Pons (tissue), 1 donor: ENCODE measurements at regions not wholly inside any gene's neighbourhood (a gene's known extent, or its start where the extent isn't known, plus 50 kb on each side); places are given as distances from the start of the nearest gene placed in this dataset.
"Not testable (repeated sequence)": the region's sequence is repeated elsewhere in the genome, so short reads cannot be mapped to it uniquely, and the experiment has no call there.

Experiments
- DNase-seq: peaks from one replicate; pipeline ENCODE4 v3.0.0-alpha.2; 2016; ENCODE audit warnings: low spot score

DNA sequence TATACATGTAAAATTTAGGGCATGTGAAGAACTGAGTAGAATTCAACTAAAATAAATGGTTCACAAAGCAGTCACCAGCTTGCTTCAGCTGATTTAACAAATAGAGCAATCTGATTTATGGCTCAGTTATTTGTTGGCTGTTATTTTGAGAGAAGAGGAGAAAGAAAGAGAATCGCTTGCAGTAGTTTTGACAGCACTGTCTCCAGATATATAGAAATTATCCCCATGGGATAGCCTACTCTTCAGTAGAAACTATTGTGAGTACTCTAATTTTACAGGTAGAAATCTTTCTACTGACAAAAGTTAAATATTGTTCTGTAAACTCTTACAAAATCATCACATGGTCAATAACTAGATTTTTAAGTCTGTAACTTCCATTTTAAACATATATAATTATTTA, 1098.2 kb downstream of the MRPL39 start:
- no peak for DNase-seq

DNA sequence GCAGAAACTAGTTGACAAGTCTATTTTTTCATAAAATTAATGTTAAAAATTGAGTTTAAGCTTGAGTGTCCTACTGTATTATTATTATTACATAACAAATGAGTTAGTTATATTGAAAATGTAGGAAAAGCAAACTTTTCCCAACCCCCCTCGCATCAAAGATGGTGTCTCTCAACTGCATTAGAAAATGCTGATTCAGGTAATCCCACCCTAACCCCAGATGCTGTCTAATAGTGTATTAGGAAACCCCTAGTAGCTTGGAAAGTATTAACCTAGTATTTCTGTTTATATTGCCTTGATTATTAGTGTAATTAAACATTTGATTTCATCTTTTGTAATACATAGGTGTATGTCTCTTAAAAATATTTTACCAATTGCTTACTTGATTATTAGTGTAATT, 1120.3 kb downstream of the MRPL39 start:
- DNase-seq = no peak

GRCh38 chr21:24483361-24483760, 1123.9 kb downstream of the MRPL39 start:
- DNase-seq = not testable (repeated sequence)

GRCh38 chr21:24470852-24471251, 1136.4 kb downstream of the MRPL39 start:
- no peak for DNase-seq

DNA sequence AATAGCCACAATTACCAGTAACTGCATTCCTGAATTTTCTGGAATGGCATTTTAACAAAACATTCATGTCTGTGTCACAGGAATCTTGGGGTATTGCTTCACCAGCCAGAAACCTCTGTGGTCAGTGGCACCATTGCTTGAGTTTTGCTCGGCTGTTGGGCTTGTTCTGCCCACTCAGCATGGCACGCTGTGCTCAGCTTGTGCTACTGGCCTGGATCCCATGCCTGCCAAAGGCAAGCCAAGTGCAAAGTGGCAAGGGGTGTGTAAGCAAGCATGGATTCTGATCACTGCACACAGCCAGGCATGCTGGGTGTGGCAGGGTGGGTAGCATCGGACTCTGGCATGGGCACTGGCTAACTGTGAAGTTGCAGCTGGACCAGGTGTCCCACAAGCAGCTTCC, 1150.9 kb downstream of the MRPL39 start:
- no peak for DNase-seq

DNA sequence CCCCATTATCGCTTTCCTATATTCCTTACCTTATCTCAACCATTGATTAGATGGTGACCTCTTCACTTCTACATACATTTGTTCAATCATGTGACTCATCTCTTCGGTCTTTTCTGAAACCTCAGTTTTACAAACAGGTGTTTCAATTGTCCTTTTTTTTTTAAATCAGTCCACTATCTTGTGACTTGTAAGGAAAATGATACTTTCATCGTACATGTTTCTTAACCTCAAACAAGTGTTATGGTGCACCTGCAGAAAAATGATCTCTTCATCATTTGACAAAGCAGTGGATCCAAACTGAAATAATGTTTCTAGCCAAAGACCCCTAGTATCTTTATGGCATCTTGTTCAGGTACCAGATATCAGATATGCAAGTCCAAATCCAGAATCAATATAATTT, 1157.2 kb downstream of the MRPL39 start:
- DNase-seq = no peak

DNA sequence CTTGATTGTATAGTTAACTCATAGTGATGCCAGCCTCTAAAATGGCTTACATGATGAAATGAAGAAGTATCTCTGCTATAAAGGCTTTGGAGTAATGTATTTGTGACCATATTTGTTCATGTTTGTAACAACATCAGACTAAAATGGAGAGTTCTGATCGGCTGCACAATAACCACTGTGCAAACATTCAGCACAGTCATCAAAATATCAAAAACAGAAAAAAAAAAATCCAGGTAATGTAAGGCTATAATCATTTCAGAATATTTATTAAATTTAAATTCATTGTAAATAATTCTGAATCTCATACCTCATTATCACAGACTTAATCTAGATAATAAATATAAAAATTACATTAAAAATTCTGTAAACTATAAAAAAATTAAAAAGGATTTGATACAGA, 1161.8 kb downstream of the MRPL39 start:
- DNase-seq = no peak

- DNase-seq = no peak
These were observed 1162.5 kb downstream of the MRPL39 start for GRCh38 chr21:24444736-24445135.

DNA sequence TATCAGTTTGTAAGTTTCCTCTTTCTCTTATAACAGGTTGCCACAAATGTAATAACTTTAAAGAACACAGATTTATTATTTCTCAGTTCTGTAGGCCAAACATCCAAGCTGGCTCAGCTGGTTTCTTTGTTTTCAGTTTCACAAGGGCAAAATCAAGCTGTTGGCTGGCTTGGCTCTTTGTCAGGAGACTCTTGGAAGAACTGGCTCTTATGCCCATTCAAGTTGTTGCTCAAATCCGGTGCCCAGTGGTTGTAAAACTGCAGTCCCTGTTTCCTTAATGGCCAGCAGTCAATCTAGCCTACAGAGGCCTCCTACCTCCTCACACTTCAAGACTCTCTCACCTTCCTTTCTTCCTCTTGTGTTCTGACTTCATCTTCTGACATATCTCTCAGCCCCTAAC, 1171.0 kb downstream of the MRPL39 start:
- peak; percentile 24 for DNase-seq

DNA sequence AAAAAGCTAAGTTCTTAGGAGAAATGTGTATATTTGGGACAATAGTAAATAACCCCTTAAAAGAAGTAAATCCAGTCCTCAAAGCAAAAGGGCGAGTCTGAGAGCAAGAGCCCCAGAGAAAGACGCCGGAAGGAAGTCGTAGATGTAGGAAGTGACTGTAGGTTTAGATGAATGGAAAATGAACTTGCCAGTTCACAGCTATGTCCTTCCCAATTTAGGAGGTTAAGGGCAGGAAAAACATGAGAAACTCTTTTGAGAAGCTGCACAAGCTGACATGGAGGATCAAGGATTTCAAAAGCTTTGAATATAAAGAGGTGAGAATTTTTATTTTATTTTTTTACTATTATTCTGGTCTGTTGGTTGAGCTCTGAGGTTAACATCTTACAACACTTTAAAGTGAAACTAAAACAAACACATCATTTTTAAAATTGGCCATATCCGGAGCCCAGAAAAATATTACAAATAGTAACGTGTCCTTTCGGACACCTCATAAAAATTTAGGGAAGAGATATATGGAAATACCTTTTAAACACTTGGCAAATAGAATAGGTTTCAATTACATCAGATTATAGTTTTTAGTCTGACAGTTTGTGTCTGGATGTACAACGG, 1178.6 kb downstream of the MRPL39 start:
- peak; percentile 38 for DNase-seq

- no peak for DNase-seq
These were observed 1182.5 kb downstream of the MRPL39 start for GRCh38 chr21:24424776-24425175.

DNA sequence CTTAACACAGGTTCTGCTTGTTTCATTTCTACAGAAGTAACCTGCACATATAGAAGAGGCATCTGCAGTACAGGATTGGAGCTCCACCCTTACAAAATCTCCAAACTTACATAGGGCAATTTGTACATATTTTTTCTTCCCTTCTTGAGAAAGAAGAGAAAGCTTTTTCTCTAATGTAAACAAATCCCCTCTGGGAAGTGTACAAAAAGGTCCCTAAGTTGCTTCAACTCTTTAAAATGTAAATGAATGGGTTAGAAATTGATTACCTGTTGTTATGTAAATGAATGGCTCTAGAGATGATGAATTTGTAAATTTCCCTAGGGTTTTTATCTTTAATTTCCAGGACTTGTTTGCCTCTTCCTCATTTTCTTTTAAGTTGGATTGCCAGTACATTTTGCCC, 1183.7 kb downstream of the MRPL39 start:
- no peak for DNase-seq

DNA sequence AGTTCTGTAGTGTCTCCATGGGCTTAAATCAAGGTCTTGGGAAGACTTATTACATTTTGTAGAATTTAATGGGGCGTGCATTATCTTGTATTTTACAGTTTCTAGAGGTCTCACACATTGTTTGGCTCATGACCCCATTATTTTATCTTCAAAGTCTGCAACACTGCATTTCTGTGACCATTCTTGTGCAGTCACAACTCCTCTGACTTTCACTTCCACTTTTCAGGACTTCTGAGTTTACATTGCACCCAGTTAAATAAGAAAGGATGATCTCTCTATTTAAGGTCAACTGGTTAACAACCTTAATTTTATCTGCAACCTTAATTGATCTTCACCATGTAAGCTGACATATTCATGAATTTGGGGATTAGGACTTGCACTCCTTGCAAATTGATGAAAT, 1186.6 kb downstream of the MRPL39 start:
- peak; percentile 48 for DNase-seq

GRCh38 chr21:24419641-24420040, 1187.6 kb downstream of the MRPL39 start:
- DNase-seq = not testable (repeated sequence)

DNA sequence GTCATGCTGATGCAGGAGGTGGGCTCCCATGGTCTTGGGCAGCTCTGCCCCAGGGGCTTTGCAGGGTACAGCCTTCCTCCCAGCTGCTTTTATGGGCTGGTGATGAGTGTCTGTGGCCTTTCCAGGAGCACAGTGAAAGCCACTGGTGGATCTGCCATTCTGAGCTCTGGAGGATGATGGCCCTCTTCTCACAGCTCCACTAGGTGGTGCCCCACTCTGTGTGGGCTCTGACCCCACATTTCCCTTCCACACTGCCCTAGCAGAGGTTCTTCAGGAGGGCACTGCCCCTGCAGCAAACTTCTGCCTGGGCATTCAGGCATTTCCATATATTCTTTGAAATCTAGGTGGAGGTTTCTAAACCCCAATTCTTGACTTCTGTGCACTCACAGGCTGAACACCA, 1188.6 kb downstream of the MRPL39 start:
- no peak for DNase-seq

- no peak for DNase-seq
These were observed 1195.9 kb downstream of the MRPL39 start for GRCh38 chr21:24411429-24411828.

GRCh38 chr21:24403221-24403620, 1204.1 kb downstream of the MRPL39 start:
- no peak for DNase-seq

DNA sequence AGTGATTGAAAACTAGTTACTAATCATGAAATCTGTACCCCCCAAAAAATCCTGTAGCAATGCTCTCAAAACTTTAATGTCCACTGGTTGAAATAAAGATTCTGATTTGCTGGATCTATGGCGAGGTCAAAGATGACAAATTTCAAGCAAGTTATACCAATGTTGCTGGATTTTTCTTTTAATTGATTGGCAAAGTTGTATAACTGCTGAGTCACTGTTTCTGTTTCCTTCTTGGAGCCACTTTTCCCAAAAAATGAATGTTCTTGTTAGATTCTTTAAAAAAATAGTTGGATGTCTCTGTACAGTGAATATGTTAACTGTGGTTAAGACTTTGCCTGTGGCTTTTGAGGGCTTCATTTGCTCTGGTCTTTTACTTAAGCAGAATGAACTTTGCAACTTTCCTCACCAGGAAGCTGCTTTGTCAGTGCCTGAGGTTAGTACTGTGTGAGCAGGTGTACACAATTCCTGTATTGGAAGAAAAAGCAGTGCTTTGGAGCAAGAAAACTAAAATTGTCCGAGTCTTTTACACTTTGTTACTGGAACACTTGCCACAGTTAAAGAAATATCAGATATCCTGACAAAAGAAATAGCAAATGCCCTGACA, 1211.9 kb downstream of the MRPL39 start:
- DNase-seq = no peak

DNA sequence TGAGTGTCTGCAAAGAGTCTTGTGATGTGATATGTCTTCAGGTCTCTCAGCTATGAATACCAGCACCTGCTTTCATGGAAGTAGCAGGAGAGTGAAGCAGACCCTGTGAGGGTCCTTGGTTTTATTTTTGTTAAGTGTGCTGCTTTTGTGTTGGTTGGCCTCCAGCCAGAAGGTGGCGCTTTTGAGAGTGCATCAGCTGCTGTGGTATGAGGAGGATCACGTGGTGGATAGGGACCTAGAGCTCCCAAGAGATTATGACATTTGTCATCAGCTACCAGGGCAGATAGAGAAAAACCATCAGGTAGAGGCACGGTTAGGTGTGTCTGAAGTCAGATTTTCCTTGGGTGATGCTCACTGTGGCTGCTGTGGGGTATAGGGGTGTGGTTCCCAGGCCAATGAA, 1232.1 kb downstream of the MRPL39 start:
- no peak for DNase-seq

GRCh38 chr21:24372506-24372905, 1234.8 kb downstream of the MRPL39 start:
- DNase-seq = no peak

- no peak for DNase-seq
These were observed 1237.5 kb downstream of the MRPL39 start for GRCh38 chr21:24369746-24370145.

- no peak for DNase-seq
These were observed 1238.0 kb downstream of the MRPL39 start for GRCh38 chr21:24369278-24369677.

DNA sequence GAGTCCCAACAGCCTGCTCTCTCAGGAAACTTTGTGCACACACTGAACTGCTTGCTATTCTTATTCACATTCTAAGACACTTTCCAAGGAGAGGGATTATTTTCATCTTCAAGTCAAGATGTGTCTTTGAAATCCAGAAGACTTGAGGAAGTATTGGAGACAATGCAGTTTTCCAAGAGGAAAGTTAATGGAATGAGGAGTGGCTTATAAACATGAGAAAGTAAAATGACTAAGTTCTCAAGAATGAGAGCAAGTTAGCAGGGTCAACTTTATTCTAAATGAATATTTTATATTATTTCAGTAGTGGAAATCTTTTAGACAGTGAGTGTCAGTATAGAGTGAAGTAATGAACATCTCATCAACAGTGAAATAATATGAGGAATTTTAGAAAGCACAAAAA, 1239.3 kb downstream of the MRPL39 start:
- DNase-seq = no peak

GRCh38 chr21:24353492-24353891, 1253.8 kb downstream of the MRPL39 start:
- DNase-seq = no peak
